ENCODE measurements at regions not wholly inside any gene's neighbourhood (a gene's known extent, or its start where the extent isn't known, plus 50 kb on each side); places are given as distances from the start of the nearest gene placed in this dataset.
"Not testable (repeated sequence)": the region's sequence is repeated elsewhere in the genome, so short reads cannot be mapped to it uniquely, and the experiment has no call there.

DNA sequence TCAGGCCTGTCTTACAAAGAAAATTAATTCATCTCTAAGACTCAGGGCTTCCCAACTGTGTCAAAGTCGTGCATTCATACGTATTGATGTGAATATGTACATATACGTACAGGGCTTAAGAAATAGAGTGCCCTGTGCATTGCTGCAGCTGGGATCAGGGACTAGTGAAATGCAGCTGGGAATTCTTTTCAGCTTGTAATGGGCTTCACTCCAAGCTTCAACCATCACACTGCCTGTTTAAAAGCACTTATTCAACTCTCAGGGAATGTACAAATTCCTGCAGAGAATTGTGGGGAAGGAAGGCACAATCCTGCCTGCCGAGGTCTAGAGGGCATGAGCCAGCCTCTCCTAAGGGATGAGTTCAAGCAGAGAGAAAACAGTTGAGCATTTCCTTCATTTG lies 59.6 kb upstream of the MAN2A1 start:
- no peak for DNase-seq (ENCODE audit: low spot score)

DNA sequence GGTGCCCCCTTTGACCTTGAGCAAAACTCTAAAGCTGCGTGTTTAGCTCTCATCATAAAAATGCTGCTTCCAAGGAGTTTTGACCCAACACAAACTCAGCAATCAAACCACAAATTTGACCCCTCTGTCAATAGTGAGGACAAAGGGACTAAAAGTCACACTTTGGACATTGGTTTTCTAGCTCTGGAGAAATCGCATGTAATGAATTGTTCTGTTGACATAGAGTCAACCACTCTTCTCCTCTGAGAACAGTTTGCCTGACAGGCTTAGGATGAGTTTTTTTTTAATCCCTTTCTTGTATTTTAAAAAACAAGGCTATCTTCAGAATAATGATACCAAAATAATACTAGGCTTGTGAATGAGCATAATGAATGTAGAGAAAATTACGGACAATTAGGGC lies 61.1 kb upstream of the MAN2A1 start:
- DNase-seq (ENCODE audit: low spot score), result no peak

DNA sequence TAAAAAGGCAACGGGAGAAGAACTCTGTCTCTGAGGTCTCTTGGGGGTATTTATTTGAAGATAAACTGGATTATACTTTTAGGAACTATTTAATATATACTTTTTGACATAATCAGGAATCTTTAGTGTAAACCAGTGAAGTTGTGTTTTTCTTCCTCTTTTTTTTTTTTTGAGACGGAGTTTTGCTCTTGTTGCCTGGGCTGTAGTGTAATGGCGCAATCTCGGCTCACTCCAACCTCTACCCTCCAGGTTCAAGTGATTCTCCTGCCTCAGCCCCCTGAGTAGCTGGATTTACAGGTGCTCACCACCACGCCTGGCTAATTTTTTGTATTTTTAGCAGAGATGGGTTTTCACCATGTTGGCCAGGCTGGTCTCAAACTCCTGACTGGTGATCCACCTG lies 68.5 kb upstream of the MAN2A1 start:
- DNase-seq (ENCODE audit: low spot score), result not testable (repeated sequence)

DNA sequence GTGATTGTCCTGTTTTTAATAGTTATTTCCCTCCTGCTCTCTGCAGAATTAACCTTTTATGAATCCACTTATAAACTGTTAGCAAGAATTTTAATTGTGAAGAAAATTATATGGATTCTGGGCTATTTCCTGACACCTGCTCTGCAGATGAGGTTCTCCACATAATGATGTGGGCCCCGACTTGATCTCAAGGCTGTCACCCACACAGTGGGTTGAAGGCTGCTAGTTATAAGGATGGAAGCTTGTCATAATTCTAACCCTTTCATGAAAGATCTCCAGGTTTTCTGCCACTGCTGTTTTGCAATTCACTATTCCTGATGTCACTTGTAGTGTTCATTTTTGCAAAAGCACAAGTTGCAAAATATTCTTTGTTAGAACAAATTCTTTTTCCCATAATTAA lies 69.1 kb upstream of the MAN2A1 start:
- DNase-seq (ENCODE audit: low spot score), result no peak

DNA sequence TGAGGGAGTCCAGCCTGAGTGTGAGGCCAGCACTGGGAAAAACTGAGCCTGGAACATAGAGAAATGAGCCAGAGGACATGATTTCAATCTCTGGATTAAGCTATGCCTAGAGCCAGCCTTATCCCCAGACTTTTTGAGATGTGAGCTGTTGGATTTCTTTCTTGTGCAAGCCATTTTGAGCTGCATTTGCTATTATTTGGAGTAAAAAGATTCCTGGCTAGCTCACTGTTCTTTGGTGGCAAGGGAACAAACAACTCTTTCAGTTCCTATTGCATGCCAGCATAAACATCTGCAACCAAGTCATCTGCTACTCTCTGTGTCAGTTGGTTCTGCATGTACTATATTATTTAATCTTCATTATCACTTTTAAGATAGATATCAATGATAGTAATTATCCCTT lies 70.1 kb upstream of the MAN2A1 start:
- no peak for DNase-seq (ENCODE audit: low spot score)

DNA sequence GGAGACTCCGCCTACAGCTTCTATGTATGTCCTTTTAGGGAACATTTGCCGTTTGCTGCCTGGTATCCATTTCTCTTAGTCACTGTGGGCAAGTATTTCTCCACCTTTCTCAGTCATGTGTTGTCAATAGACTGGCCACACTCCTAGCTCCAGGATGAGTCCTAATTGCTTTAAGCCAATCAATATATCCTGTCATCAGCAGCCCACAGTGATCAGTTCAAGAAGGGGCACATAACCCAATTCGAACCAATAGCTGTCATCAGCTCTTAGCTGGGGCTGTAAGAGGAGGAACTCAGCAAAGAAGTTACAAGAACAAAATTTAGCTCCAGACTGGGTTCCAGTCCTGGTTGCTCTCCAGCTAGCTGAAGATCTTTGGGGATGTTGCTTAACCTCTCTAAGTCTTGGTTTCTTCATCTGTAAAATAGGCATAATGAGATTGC lies 70.7 kb upstream of the MAN2A1 start:
- no peak for DNase-seq (ENCODE audit: low spot score)

DNA sequence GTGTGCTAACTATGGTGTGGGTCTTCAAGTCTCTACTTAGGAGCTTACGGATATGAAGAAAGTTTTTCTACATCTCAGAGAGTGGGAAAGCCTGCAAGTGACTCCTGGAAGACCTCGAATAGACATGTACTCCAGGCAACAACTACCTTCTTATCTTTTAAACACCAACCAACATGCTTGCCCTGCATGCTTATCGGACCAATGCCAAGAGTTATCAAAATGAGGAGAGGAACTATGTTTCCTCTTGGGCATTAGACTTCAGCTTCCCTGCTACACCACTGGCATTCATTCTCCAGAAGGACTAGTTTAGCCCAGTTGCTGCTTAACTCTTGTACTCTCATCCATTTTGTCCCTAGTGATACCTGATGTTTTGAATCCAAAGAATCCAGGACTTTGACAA lies 74.7 kb upstream of the MAN2A1 start:
- DNase-seq (ENCODE audit: low spot score), result no peak

DNA sequence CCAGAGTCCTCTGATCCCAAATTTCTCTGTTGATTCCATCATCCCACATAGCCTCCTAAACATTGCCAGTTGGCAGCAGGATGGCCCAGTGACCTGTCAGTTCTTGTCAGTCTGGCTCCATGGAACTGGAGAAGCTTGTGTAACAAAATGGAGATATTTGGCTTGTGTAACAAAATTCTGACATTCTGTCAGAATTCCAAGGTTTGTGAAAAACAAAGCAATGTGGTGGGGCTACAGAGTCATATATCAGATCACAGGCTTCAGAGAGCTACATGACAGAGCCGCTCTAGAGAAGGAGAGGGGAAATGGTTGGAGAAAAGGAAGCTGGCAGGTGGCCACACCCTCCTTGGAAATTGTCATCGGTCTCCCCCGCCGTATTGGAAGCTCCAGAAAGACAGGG lies 75.4 kb upstream of the MAN2A1 start:
- DNase-seq (ENCODE audit: low spot score), result no peak

DNA sequence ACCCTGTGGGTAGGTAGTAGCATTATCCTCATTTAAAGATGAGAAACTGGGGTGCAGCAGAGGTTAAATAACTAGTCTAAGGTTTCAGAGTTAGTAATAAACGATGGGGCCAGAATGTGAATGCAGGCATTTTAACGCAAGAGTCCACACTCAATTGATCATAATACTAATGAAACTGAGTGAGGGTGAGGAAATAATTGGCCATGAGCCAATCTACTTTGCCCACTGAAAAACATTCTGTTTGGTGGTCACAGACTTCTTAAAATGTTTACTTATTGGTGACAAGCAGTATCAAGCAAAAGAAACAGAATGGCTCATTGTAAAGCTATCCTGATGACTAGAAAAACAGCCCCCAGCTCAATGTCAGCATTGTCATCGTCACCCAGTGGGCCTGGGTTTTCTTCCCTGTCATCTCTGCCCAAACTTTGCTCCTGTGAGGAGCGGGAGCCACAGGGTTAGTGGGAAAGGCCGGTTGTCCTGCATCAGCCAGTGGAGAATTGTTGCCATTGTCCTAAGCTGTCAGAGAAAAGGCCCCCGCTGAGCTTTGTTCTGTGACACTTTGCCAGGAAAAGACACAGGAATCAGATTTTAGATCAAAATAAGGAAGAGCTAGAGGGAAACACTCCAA lies 77.3 kb upstream of the MAN2A1 start:
- no peak for DNase-seq (ENCODE audit: low spot score)

DNA sequence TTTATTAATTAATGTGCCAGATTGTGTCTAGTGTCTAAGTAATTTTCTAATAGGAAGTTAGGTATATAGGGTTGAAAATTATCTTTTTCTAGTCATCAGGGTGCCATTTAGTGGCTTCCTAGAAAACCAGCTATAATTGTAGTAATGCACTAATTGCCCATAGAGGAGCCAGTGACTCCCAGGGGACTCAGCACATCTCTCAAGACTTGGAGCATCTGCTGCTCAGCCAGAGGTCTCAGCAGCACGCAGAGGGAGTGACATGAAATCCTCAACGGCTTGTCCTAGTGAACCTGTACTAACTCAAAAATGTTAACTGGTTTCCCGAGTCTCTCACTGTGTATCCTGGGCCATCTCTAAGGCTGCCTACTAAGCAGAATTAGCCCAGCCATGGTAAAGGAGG lies 78.2 kb upstream of the MAN2A1 start:
- no peak for DNase-seq (ENCODE audit: low spot score)

DNA sequence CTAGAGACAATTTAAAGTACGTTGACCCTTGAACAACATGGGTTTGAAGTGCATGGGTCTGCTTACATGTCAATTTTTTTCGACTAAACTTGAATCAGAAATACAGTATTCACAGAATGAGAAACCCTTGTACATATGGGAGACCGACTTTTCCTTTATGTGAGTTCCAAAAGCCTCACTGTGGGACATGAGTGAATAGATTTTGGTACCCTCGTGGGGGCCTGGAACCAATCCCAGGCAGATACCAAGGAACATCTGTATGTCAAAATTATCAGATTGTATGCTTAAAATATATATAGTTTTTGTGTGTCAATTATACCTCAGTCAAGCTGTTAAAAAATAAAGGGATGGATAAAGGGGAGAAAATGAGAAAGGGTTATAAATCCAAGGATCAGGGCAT lies 78.7 kb upstream of the MAN2A1 start:
- no peak for DNase-seq (ENCODE audit: low spot score)

DNA sequence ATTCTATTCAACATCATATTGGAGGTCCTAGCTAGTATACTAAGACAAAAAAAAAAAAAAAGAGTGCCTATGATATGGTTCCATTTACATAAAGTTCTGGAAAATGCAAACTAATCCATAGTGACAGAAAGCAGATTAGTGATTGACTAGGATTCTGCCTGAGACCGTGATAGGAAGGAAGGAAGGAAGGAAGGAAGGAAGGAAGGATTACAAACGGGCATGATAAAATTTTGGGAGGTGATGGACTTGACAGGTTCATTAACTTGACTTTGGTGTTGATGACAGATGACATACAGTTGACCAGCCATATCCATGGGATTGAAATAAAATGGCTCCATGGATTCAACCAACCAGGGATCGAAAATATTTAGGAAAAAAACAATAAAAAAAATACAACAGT lies 79.1 kb upstream of the MAN2A1 start:
- DNase-seq (ENCODE audit: low spot score), result no peak

DNA sequence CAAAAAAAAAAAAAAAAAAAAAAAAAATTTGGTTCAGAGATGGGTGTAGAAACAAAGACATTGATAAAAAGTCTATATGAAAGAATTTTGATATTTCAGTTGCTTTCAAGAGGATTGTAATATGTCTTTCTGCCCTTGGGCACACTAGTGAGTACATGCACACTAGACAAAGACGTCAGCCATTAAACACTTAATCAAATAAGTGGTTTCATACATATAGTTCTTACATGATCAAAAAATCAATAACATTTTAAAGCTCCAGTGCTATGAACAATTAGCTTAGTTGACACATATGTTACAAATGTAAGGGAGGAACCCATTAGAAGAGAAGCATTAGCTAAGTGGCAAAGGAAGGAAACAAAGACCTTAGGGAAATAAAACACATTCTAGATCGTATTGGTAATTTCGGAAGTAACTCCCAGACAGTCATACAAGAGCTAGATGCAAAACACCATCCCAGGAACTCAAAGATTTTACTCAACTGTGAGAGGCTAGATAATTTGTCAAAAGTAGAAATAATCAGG lies 84.5 kb upstream of the MAN2A1 start:
- no peak for DNase-seq (ENCODE audit: low spot score)

DNA sequence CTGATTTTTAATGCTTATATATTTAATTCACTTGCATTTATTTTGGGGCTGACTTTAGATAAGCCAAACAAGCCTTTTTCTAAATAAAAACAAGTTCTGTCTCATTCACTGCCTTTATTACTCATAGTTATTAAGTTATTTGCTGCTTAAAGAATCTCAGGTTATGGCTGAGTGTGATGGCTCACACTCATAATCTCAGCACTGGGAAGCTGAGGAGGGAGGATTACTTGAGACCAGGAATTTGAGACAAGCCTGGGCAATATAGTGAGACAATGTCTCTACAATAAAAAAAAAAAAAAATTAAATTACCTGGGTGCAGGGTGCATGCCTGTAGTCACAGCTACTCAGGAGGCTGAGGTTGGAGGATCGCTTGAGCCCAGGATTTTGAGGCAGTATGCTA lies 85.0 kb upstream of the MAN2A1 start:
- DNase-seq (ENCODE audit: low spot score), result no peak

DNA sequence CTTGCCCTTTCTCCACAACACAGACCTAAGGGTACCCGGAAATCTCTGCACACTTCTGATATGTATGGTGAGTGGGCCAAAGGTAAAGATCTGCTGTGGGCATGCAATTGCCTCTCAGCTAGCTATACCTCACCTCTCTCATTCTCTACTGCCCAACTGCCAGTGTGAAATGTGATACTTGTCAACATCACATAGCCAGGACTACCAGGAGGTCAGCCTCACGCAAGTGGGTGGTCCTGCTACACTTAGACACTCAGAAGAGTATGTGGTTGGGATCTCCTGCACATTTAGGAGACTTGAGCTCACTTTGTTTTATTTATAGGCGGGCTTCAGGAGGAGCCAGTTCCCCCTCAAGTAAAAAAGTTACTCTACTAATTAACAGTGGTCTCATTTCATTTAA lies 88.0 kb upstream of the MAN2A1 start:
- no peak for DNase-seq (ENCODE audit: low spot score)

DNA sequence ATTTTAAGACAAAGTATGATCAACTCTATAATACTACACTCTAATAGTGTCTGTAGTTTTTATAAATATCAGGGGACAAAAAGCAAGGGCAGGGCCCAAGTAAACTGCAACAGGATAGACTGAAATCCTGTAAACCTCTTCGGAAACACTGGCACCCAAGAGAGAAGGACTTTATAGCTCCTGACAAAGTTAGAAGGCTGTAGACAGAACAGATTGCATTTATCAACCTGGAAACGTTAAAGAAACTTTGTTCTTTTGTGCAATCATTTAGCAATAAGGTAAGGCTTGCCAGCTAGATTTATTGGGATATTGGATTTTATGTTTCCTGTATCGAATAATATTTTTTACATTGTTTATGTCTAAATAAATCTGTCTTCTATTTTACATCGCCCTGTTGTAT lies 91.8 kb upstream of the MAN2A1 start:
- DNase-seq (ENCODE audit: low spot score), result no peak

DNA sequence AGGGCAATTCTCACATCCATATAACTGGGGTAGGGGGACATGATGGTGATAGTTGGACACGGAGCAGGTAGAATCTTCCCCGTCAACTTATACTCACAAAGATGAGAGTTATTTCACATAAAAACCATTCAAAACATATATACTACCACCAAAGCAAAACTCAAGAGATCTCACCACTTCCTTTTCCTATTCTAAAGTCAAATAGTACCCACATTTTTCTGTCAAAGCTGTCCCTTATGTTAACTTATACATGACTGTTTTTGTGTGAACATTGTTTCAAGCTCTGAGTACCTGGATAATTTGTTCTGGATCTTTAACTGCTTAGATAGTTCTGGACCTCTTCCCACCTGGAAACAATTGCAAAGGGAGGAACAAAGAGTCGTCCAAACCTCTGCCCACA lies 95.5 kb upstream of the MAN2A1 start:
- no peak for DNase-seq (ENCODE audit: low spot score)

DNA sequence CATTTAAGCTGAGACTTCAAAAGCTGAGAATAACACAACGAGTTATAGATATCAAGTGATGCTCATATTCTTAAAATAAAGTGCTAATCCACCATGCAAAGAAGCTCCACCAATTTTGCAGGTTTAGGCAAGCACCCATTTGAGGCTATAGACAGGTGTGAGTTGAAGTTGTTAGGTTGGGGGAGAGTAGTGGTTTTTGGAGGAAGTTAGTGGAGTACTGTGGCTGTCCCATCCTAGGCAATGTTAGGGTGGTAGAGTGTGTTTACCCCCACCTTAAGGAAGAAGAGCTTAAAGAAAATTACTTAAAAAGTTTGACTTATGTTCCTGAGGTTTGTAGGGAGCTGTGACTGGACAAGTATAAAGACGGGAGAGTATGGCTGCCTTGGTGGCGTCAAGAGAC lies 98.9 kb upstream of the MAN2A1 start:
- DNase-seq (ENCODE audit: low spot score), result no peak

DNA sequence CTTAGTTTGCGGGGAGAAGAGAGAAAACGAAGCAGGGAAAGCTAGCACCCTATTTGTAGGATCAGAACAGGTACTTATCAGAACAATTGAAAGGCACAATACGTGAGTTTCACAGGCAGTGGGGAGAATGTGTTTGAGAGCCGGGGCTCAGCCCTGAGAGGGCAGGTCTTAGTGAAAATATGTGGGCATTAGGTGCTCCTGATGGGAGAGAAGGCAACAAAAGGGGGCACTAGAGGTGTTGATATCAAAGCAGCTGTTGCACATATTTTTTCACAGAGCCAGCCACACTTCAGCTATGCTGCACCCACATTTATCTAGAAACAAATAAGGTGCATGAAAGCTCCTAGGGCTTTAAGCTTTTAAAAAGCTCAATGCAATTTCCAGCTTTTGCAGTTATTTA lies 99.7 kb upstream of the MAN2A1 start:
- no peak for DNase-seq (ENCODE audit: low spot score)

DNA sequence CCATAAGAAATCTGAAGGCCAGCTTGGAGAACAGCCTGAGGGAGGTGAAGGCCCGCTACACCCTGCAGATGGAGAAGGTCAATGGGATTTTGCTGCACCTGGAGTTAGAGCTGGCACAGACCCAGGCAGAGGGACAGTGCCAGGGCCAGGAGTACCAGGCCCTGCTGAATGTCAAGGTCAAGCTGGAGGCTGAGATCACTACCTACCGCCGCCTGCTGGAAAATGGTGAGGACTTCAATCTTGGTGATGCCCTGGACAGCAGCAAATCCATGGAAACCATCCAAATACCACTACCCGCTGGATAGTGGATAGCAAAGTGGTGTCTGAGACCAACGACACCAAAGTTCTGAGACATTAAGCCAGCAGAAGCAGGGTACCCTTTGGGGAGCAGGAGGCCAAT lies 100.5 kb upstream of the MAN2A1 start:
- no peak for DNase-seq (ENCODE audit: low spot score)

DNA sequence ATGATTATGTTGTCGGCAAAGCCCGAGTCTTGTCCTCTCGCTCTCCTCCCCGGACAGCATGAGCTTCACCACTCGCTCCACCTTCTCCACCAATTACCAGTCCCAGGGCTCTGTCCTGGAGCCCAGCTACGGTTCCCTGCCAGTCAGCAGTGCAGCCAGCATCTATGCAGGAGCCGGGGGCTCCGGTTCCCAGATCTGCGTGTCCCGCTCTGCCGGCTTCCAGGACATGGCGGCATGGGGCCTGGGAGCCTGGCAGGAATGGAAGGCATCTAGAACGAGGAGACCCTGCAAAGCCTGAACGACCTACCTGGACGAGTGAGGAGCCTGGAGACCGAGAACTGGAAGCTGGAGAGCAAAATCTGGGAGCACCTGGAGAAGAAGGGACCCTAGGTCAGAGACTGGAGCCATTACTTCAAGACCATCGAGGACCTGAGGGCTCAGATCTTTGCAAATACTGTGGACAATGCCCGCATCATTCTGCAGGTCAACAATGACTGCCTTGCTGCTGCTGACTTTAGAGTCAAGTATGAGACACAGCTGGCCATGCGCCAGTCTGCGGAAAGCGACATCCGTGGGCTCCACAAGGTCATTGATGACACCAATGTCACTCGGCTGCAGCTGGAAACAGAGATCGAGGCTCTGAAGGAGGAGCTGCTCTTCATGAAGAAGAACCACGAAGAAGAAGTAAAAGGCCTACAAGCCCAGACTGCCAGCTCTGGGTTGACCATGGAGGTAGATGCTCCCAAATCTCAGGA lies 101.3 kb upstream of the MAN2A1 start:
- no peak for DNase-seq (ENCODE audit: low spot score)

DNA sequence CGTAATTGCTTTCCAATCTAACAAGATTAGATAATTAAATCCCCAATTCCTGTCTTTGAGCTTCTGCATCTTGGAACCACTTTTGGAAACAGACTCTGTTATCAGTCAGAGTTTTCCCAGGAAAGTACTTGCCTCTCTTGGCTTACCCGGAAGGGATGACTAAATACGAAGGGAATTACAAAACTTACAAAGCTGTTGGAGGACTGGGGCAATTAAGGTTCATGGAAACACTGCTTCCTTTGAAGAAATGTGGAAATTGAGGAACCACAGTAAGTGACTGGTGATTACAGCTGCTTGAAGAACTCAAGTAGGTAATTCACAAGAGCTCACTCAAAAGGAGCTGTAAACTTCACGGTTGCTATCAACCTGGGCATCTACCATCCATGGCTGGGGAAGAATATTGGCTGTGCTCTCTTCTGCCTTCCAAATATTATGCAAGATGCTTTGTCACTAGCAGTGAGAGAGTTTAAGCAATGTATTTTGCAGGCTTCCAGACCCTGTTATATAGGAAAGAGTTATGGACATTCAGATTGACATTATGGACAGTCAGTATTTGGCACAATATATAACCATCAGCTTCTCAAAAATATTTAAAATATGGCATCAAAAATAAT lies 104.6 kb upstream of the MAN2A1 start:
- no peak for DNase-seq (ENCODE audit: low spot score)

DNA sequence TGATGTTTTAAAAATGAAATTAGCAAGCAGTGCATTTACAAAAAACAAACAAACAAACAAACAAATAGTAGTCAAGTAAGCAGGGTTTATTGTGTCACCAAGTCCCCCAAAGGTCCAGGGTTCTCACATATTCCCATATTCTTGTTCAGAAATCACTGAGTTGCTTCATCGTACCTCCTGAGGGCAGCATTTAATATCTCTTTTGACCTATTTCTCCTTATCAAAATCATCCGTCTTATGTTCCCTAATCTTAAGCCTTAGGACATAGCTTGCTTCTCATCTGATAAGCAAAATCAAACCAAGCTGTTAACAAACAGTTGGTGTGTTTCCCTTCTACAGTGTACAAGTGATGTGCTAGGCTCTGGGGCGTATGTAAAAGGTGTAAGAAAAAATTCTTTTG lies 109.5 kb upstream of the MAN2A1 start:
- DNase-seq (ENCODE audit: low spot score), result no peak

DNA sequence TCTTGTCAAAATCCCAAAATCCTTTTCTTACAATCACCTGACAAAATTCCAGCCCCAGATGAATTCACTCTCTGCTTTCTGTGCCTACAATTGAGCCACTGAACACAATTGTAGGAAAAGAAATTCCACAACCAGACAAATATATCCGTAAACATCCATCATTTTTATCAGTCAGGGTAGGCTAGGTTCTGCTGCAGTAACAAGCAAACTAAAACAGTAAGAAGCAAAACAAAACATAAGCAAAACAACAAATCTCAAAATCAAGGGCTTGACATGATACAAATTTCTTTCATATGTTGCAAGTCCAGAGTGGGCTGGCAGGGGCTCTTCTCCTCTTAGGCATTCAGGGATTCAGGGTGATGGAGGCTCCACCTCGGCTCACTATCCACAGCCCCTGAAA lies 114.2 kb upstream of the MAN2A1 start:
- no peak for DNase-seq (ENCODE audit: low spot score)

All from kidney tubule cell (primary cell).